ENCODE measurements at regions not wholly inside any gene's neighbourhood (a gene's known extent, or its start where the extent isn't known, plus 50 kb on each side); places are given as distances from the start of the nearest gene placed in this dataset.

- TF ChIP-seq CTCF (IDR thresholded peaks at IDR 0.05) (no peak), POLR2A (IDR thresholded peaks at IDR 0.05; ENCODE audit: low read depth) (no peak), POLR2AphosphoS5 (IDR thresholded peaks at IDR 0.05) (no peak)
Observed at GRCh38 chr9:31112491-31112890, 1272.0 kb upstream of the ACO1 start.

All from esophagus muscularis mucosa (tissue), 3 donors.